OCI-LY1 (cell line): ENCODE measurements at regions not wholly inside any gene's neighbourhood (a gene's known extent, or its start where the extent isn't known, plus 50 kb on each side); places are given as distances from the start of the nearest gene placed in this dataset.

Experiments used
- H2AFZ ChIP-seq: fragments of 200-600 bp; sonication (generic), shearing (Covaris generic); 2 replicates; pipeline ENCODE4 v1.6.0; 2014; ENCODE audit warnings: antibody characterized with exemption, mild to moderate bottlenecking, low read length
- H3F3A ChIP-seq: fragments of 200-600 bp; sonication (generic), shearing (Covaris generic); 2 replicates; pipeline ENCODE4 v1.6.0; 2014; ENCODE audit warnings: mild to moderate bottlenecking, antibody characterized with exemption, low read length, moderate library complexity; ENCODE audit not compliant: insufficient read depth
- H3K27ac ChIP-seq: fragments of 200-600 bp; sonication (generic); 2 replicates; pipeline ENCODE4 v1.5.1; 2014; ENCODE audit warnings: low read length, mixed run types, mild to moderate bottlenecking, low read depth; ENCODE audit not compliant: poor library complexity, severe bottlenecking
- H3K27me3 ChIP-seq: fragments of 200-600 bp; sonication (generic); 2 replicates; pipeline ENCODE4 v1.6.0; 2014; ENCODE audit warnings: antibody characterized with exemption, mild to moderate bottlenecking, low read length, moderate library complexity; ENCODE audit not compliant: insufficient read depth
- H3K36me3 ChIP-seq: fragments of 200-600 bp; sonication (generic); 2 replicates; pipeline ENCODE4 v1.6.1; 2014; ENCODE audit warnings: mild to moderate bottlenecking, antibody characterized with exemption, low read length, moderate library complexity, mixed read lengths; ENCODE audit not compliant: insufficient read depth
- H3K4me1 ChIP-seq: fragments of 200-600 bp; sonication (generic); 2 replicates; pipeline ENCODE4 v1.5.1; 2014; ENCODE audit warnings: mild to moderate bottlenecking, low read length, moderate library complexity; ENCODE audit not compliant: insufficient read depth, severe bottlenecking
- H3K4me2 ChIP-seq: fragments of 200-600 bp; sonication (generic), shearing (Covaris generic); 2 replicates; pipeline ENCODE4 v1.6.1; 2014; ENCODE audit warnings: low read length
- H3K4me3 ChIP-seq: fragments of 200-600 bp; sonication (generic); 2 replicates; pipeline ENCODE4 v1.5.1; 2014; ENCODE audit warnings: low read length, low read depth, mild to moderate bottlenecking, mixed read lengths; ENCODE audit not compliant: poor library complexity, severe bottlenecking
- H3K79me2 ChIP-seq: fragments of 200-600 bp; shearing (Covaris generic); 2 replicates; pipeline ENCODE4 v1.6.1; 2016; ENCODE audit warnings: mixed run types, low read length, mixed read lengths; ENCODE audit not compliant: insufficient read depth
- H3K9ac ChIP-seq: fragments of 200-600 bp; sonication (generic), shearing (Covaris generic); 2 replicates; pipeline ENCODE4 v1.6.1; 2014; ENCODE audit warnings: mild to moderate bottlenecking, low read length, mixed read lengths
- H3K9me2 ChIP-seq: fragments of 200-600 bp; sonication (generic), shearing (Covaris generic); 2 replicates; pipeline ENCODE4 v1.6.1; 2014; ENCODE audit warnings: low read depth, mild to moderate bottlenecking, low read length, mixed read lengths
- H3K9me3 ChIP-seq: fragments of 200-600 bp; shearing (Covaris generic); 2 replicates; pipeline ENCODE4 v1.6.1; 2014; ENCODE audit warnings: low read length, mixed read lengths
- H4K20me1 ChIP-seq: fragments of 200-600 bp; sonication (generic), shearing (Covaris generic); 2 replicates; pipeline ENCODE4 v1.6.0; 2016; ENCODE audit warnings: mild to moderate bottlenecking, low read length; ENCODE audit not compliant: insufficient read depth
- EZH2 ChIP-seq: fragments of 200-600 bp; sonication (generic), shearing (Covaris generic); IDR thresholded peaks from 2 replicates; pipeline ENCODE4 v1.8.0; 2017; ENCODE audit warnings: borderline replicate concordance, mixed run types, mild to moderate bottlenecking, antibody characterized with exemption, low read length, moderate library complexity, mixed read lengths
- TF ChIP-seq, protein P1 (sequence below): fragments of 200-600 bp; sonication (generic), shearing (Covaris generic); IDR thresholded peaks from 2 replicates; pipeline ENCODE4 v1.5.1; 2017; ENCODE audit warnings: mild to moderate bottlenecking, antibody characterized with exemption, low read length, moderate library complexity, mixed read lengths

DNA sequence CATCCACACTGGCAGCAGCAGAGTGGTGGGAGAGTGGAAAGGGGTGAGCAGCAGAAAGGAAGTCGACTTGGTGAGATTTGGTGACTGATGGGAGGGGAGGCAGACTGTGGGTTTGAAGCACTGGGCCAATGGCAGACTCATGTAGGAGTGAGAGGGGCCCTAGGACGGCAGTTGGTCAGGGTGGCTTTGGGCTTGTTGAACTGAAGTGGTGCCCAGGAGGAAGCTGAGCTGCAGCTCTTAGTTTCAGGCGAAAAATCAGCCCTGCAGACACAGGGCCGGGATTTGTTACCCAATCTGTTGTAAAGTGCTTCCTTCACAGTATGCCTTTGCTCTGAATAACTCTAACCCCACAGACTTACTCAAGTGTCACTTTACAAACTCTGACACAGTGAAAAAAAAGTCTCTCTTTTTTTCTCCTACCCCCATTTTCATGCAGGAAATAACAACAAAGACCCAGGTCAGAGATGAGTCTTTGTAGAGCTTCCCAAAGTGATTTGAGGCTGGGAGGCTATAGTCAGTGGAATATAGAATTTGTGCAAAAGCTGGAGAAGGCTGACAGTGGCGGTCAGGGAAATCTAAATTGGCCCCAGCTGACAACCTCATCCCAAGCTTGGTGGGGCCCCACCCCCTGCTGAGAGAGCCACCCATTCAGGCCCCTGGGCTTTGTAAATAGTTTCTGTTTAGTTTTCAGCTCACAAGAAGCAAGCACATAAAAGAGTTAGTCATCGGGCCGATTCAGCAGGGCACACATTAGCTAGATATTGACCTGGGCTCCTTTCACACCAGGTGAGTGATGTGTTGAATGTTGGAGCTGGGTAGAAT, 226.9 kb downstream of the VAPA start:
- Histone ChIP-seq H4K20me1 (no peaks in the 10 kb centered on the region), H3K27me3 (no peaks in the 10 kb centered on the region; the same call in none of the 2 replicates), H3K9me2 (no peaks in the 10 kb centered on the region), H3K36me3 (no peaks in the 10 kb centered on the region), H3K4me3 (no peak overlapping the region), H3F3A (no peaks in the 10 kb centered on the region), H3K9ac (no peak overlapping the region), H3K79me2 (no peaks in the 10 kb centered on the region), H3K4me2 (no peak overlapping the region), H3K9me3 (no peaks in the 10 kb centered on the region), H3K4me1 (no peaks in the 10 kb centered on the region), H3K27ac (no peak overlapping the region), H2AFZ (no peak overlapping the region)
- TF ChIP-seq EZH2: no peak
- TF ChIP-seq, protein P1, sequence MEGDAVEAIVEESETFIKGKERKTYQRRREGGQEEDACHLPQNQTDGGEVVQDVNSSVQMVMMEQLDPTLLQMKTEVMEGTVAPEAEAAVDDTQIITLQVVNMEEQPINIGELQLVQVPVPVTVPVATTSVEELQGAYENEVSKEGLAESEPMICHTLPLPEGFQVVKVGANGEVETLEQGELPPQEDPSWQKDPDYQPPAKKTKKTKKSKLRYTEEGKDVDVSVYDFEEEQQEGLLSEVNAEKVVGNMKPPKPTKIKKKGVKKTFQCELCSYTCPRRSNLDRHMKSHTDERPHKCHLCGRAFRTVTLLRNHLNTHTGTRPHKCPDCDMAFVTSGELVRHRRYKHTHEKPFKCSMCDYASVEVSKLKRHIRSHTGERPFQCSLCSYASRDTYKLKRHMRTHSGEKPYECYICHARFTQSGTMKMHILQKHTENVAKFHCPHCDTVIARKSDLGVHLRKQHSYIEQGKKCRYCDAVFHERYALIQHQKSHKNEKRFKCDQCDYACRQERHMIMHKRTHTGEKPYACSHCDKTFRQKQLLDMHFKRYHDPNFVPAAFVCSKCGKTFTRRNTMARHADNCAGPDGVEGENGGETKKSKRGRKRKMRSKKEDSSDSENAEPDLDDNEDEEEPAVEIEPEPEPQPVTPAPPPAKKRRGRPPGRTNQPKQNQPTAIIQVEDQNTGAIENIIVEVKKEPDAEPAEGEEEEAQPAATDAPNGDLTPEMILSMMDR: no peak

DNA sequence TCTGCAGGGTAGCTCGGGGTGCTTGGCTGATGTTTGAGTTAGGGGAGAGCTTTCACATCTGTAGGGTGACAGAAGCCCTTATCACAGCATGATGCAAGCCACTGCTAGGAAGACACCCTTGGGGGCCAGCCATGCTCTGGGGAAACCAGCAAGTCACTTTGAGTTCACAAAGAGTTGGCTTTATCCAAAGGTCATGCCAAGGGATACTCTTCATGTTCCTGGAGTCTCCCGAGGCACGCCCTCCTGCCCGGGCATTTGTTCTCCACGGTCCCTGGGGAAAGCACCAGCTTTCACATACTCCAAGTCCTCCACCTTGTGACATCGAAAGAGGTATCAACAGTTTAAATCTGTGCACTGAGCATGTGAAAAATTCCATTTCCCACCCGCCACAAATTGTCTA, 227.7 kb downstream of the VAPA start:
- H2AFZ ChIP-seq: no peak overlapping the region
- no peaks in the 10 kb centered on the region for H3K9me3 ChIP-seq
- H3K4me3 ChIP-seq: no peak overlapping the region
- H3K27me3 ChIP-seq: no peaks in the 10 kb centered on the region; the same call in none of the 2 replicates
- TF ChIP-seq, protein P1: no peak
- no peak for TF ChIP-seq EZH2
- no peak overlapping the region for H3K4me2 ChIP-seq
- no peaks in the 10 kb centered on the region for H3K4me1 ChIP-seq
- H3K79me2 ChIP-seq: no peaks in the 10 kb centered on the region
- H3K36me3 ChIP-seq: no peaks in the 10 kb centered on the region
- no peaks in the 10 kb centered on the region for H3K9me2 ChIP-seq
- H3F3A ChIP-seq: no peaks in the 10 kb centered on the region
- no peak overlapping the region for H3K27ac ChIP-seq
- H4K20me1 ChIP-seq: no peaks in the 10 kb centered on the region
- H3K9ac ChIP-seq: no peak overlapping the region

GRCh38 chr18:10142056-10142455, 228.2 kb downstream of the VAPA start:
- no peaks in the 10 kb centered on the region for H3K9me2 ChIP-seq
- no peak overlapping the region for H2AFZ ChIP-seq
- H3K4me1 ChIP-seq: no peaks in the 10 kb centered on the region
- no peak overlapping the region for H3K9ac ChIP-seq
- no peaks in the 10 kb centered on the region for H4K20me1 ChIP-seq
- no peaks in the 10 kb centered on the region for H3K9me3 ChIP-seq
- H3K79me2 ChIP-seq: no peaks in the 10 kb centered on the region
- no peak for TF ChIP-seq EZH2
- TF ChIP-seq, protein P1: no peak
- no peak overlapping the region for H3K4me3 ChIP-seq
- no peaks in the 10 kb centered on the region for H3K36me3 ChIP-seq
- H3K4me2 ChIP-seq: no peak overlapping the region
- H3K27ac ChIP-seq: no peak overlapping the region
- no peaks in the 10 kb centered on the region for H3F3A ChIP-seq
- H3K27me3 ChIP-seq: no peaks in the 10 kb centered on the region; the same call in none of the 2 replicates
